IMR-90 (cell line): ENCODE measurements at regions not wholly inside any gene's neighbourhood (a gene's known extent, or its start where the extent isn't known, plus 50 kb on each side); places are given as distances from the start of the nearest gene placed in this dataset.
"Not testable (repeated sequence)": the region's sequence is repeated elsewhere in the genome, so short reads cannot be mapped to it uniquely, and the experiment has no call there.

Source experiments
- ATAC-seq: fragments of 200-7000 bp; cut with Tn5 transposase; 2 replicates; pipeline ENCODE4 v1.9.1; 2020; ENCODE audit warnings: low read depth, mild to moderate bottlenecking, moderate library complexity
- BruUV-seq: library from RNA; stranded (reverse); fragments of 400-500 nt; replicated peaks from 2 replicates; lab custom pipeline; 2021; lab: Mats Ljungman, UMichigan
- CTCF ChIA-PET: fragments of 300-600 bp; formaldehyde crosslinking; extraction: SDS; loops from one replicate; lab custom pipeline; 2021; ENCODE audit warnings: antibody characterized with exemption; lab: Yijun Ruan, JAX
- POLR2A ChIA-PET: fragments of 300-600 bp; sonication (Branson Sonifier 250); formaldehyde crosslinking; loops from one replicate; lab custom pipeline; 2022; ENCODE audit warnings: antibody characterized with exemption; ENCODE audit not compliant: unreplicated experiment; lab: Charles Lee
- DNase-seq: peaks from one replicate; pipeline ENCODE4 v3.0.0; 2013
- H2AFZ ChIP-seq: replicated peaks from 2 replicates; pipeline ENCODE3; 2013; ENCODE audit warnings: low read length, mild to moderate bottlenecking; ENCODE audit not compliant: poor library complexity
- H2AK5ac ChIP-seq: 2 replicates; pipeline ENCODE4 v1.6.1; 2013; ENCODE audit warnings: low read depth, low read length, inconsistent platforms
- H2AK9ac ChIP-seq: replicated peaks from 2 replicates; pipeline ENCODE3; 2013; ENCODE audit warnings: mild to moderate bottlenecking, low read depth, low read length, moderate library complexity; ENCODE audit not compliant: poor library complexity
- H2BK120ac ChIP-seq: 2 replicates; pipeline ENCODE4 v1.6.1; 2013; ENCODE audit warnings: low read depth, low read length, inconsistent platforms
- H2BK15ac ChIP-seq: 3 replicates; pipeline ENCODE4 v1.6.1; 2013; ENCODE audit warnings: low read depth, low read length, inconsistent platforms
- H2BK20ac ChIP-seq: 2 replicates; pipeline ENCODE4 v1.6.1; 2013; ENCODE audit warnings: low read depth, mild to moderate bottlenecking, inconsistent platforms, low read length, moderate library complexity
- H2BK5ac ChIP-seq: 2 replicates; pipeline ENCODE4 v1.6.1; 2013; ENCODE audit warnings: mild to moderate bottlenecking, low read depth, low read length, inconsistent platforms; ENCODE audit not compliant: poor library complexity, severe bottlenecking
- H3K14ac ChIP-seq: replicated peaks from 2 replicates; pipeline ENCODE4 v1.6.1; 2013; ENCODE audit warnings: low read depth, low read length, inconsistent platforms
- H3K18ac ChIP-seq: 2 replicates; pipeline ENCODE4 v1.6.1; 2013; ENCODE audit warnings: low read depth, low read length, control low read depth
- H3K23ac ChIP-seq: 2 replicates; pipeline ENCODE4 v1.6.1; 2013; ENCODE audit warnings: low read depth, low read length, inconsistent platforms
- H3K27ac ChIP-seq: 2 replicates; pipeline ENCODE4 v1.5.1; 2013; ENCODE audit warnings: mild to moderate bottlenecking, control low read depth, low read length; ENCODE audit not compliant: insufficient read depth
- H3K27me3 ChIP-seq: 2 replicates; pipeline ENCODE4 v1.6.1; 2013; ENCODE audit warnings: low read length; ENCODE audit not compliant: control insufficient read depth, insufficient read depth
- H3K36me3 ChIP-seq: 2 replicates; pipeline ENCODE4 v1.6.1; 2013; ENCODE audit warnings: low read length, mixed read lengths; ENCODE audit not compliant: control insufficient read depth, insufficient read depth
- H3K4ac ChIP-seq: 2 replicates; pipeline ENCODE4 v1.6.1; 2013; ENCODE audit warnings: low read depth, low read length, inconsistent platforms
- H3K4me1 ChIP-seq: 2 replicates; pipeline ENCODE4 v1.6.1; 2013; ENCODE audit warnings: low read length, mixed read lengths; ENCODE audit not compliant: control insufficient read depth, insufficient read depth
- H3K4me2 ChIP-seq: 2 replicates; pipeline ENCODE4 v1.6.1; 2013; ENCODE audit warnings: low read depth, mild to moderate bottlenecking, control low read depth, low read length, moderate library complexity
- H3K4me3 ChIP-seq: 2 replicates; pipeline ENCODE4 v1.5.1; 2013; ENCODE audit warnings: low read depth, mild to moderate bottlenecking, control low read depth, low read length, moderate library complexity; ENCODE audit not compliant: insufficient read depth
- H3K56ac ChIP-seq: 2 replicates; pipeline ENCODE4 v1.6.1; 2013; ENCODE audit warnings: low read length, inconsistent platforms; ENCODE audit not compliant: insufficient read depth; ENCODE audit errors: extremely low read depth
- H3K79me1 ChIP-seq, 2 experiments: 2 replicates each; pipeline ENCODE4 v1.6.1; 2013; ENCODE audit warnings: low read length in 2 of 2, inconsistent platforms in 1 of 2, low read depth in 1 of 2
- H3K9ac ChIP-seq: 2 replicates; pipeline ENCODE4 v1.6.1; 2013; ENCODE audit warnings: low read depth, low read length, control low read depth
- H3K9me1 ChIP-seq: 2 replicates; pipeline ENCODE4 v1.6.1; 2013; ENCODE audit warnings: low read length, inconsistent platforms; ENCODE audit not compliant: insufficient read depth
- H3K9me3 ChIP-seq: 2 replicates; pipeline ENCODE4 v1.6.1; 2013; ENCODE audit warnings: low read length; ENCODE audit not compliant: control insufficient read depth, insufficient read depth
- H4K20me1 ChIP-seq: 2 replicates; pipeline ENCODE4 v1.6.1; 2013; ENCODE audit warnings: low read length, inconsistent platforms; ENCODE audit not compliant: insufficient read depth
- H4K5ac ChIP-seq: 2 replicates; pipeline ENCODE4 v1.6.1; 2013; ENCODE audit warnings: mild to moderate bottlenecking, low read depth, low read length, control low read depth
- H4K8ac ChIP-seq, 2 experiments: 2 replicates each; pipeline ENCODE4 v1.6.1; 2013; ENCODE audit warnings: low read depth in 2 of 2, low read length in 2 of 2, control low read depth in 1 of 2, inconsistent platforms in 1 of 2
- H4K91ac ChIP-seq: 2 replicates; pipeline ENCODE4 v1.6.1; 2013; ENCODE audit warnings: low read depth, low read length, inconsistent platforms; ENCODE audit not compliant: insufficient read depth
- WGBS, 2 experiments: methylation state at CpG; one replicate each; pipeline versions ENCODE4 v1.1.5 to v1.1.7; 2013; ENCODE audit warnings: missing lambda C conversion rate in 2 of 2; ENCODE audit not compliant: insufficient read length in 1 of 2; ENCODE audit errors: extremely low coverage in 2 of 2; 5-methylcytosine and 5-hydroxymethylcytosine counted together
- dilution Hi-C: fragments of 300-500 bp; cut with HindIII; formaldehyde crosslinking; loops from one replicate; pipeline ENCODE4 v1.14.3; 2018; ENCODE audit warnings: low sequenced_read_pairs; ENCODE audit not compliant: unreplicated experiment
- in situ Hi-C: fragments of 300-500 bp; cut with MboI; formaldehyde crosslinking; loops from 3 replicates; pipeline ENCODE4 v1.14.3; 2019; ENCODE audit warnings: low sequenced_read_pairs, inconsistent platforms, mixed read lengths
- intact Hi-C: fragments of 100-400 bp; cut with micrococcal nuclease; formaldehyde crosslinking; loops from 2 replicates; pipeline ENCODE4 v1.10.0; 2022

DNA sequence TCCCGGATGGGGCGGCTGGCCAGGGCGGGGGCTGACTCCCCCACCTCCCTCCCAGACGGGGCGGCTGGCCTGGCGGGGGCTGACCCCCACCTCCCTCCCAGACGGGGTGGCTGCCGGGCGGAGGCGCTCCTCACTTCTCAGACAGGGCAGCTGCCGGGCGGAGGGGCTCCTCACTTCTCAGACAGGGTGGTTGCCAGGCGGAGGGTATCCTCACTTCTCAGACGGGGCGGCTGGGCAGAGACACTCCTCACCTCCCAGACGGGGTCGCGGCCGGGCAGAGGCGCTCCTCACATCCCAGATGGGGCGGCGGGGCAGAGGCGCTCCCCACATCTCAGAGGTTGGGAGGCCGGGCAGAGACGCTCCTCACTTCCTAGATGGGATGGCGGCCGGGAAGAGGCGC lies 362.3 kb upstream of the CASK start:
- H3K56ac ChIP-seq, H4K20me1 ChIP-seq, H2BK20ac ChIP-seq, H3K4me1 ChIP-seq, H3K18ac ChIP-seq, H2BK120ac ChIP-seq, dilution Hi-C loops, H3K36me3 ChIP-seq, H3K23ac ChIP-seq, H3K27me3 ChIP-seq, H2BK15ac ChIP-seq, H3K4ac ChIP-seq, H3K9me3 ChIP-seq, H2AK9ac ChIP-seq, H3K14ac ChIP-seq, CTCF ChIA-PET, in situ Hi-C loops, H3K9me1 ChIP-seq, H3K4me3 ChIP-seq, ATAC-seq, H2AFZ ChIP-seq, H2AK5ac ChIP-seq, POLR2A ChIA-PET, H3K9ac ChIP-seq, BruUV-seq, DNase-seq, H3K4me2 ChIP-seq, H4K91ac ChIP-seq, H4K8ac ChIP-seq, intact Hi-C loops, H3K27ac ChIP-seq, H3K79me1 ChIP-seq, H2BK5ac ChIP-seq, H4K5ac ChIP-seq: not testable (repeated sequence)
- WGBS, 2 experiments: no CpG with 5 or more reads among the region's 28 CpGs
